HG03439 (cell line): ENCODE measurements at regions not wholly inside any gene's neighbourhood (a gene's known extent, or its start where the extent isn't known, plus 50 kb on each side); places are given as distances from the start of the nearest gene placed in this dataset.
A peak's percentile ranks its signal among the peaks of the same experiment; 100 is the strongest.

ENCODE experiments used
- ATAC-seq: cut with Tn5 transposase; IDR thresholded peaks from one replicate; pipeline ENCODE4 v1.9.1; 2021; ENCODE audit warnings: mild to moderate bottlenecking, moderate library complexity; ENCODE audit not compliant: unreplicated experiment

DNA sequence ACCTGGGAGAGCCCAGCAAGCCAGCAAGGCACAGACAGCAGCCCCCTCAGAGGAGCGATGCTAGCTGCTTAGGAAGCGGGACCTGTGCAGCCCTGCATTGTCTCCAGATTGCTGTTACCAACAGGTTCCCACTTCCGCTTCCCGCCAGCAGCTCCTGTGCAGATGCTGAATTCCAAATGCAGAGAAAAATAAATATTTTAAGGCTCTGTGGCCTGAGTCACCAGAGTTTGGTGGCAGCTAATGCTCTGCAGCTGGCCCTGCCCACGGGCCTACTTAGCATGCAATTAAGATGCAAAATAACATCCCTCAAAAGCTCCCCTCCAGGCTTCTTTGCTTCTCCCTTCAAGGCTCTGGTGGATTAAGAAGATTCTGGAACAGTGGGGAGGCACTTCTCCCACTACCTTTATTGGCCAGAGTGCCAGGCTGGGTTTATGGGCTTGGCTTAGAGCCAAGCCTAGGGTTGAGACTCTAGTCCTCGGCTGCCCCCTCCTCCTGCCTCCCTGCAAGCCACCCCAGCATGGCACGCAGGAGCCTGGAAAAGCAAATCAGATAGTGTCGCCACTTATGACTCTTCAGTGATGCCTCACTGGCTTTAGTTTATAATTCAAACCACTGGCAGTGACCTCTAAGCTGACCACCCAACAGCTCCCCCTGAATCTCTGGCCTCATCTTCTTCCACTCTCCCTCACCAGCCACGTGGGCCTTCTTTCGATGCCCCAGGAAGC, 207.1 kb upstream of the ZC3H12A start:
- ATAC-seq, result no peak

DNA sequence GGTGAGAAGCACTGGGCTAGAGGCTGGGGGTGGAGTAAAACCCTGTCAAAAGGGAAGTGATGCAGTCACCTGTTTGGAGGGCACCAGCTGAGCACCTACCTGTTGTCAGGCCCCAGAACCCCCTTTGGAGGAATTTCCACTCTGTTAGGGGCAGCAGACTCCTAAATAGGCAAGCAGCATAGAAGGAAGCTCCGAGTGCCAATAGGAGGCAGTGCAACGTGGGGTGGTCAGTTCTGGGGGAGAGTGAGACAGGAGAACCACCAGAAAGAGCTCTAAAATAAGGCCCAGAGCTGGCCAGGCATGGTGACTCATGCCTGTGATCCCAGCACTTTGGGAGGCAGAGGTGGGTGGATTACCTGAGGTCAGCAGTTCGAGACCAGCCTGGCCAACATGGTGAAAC, 203.7 kb upstream of the ZC3H12A start:
- ATAC-seq, result no peak

DNA sequence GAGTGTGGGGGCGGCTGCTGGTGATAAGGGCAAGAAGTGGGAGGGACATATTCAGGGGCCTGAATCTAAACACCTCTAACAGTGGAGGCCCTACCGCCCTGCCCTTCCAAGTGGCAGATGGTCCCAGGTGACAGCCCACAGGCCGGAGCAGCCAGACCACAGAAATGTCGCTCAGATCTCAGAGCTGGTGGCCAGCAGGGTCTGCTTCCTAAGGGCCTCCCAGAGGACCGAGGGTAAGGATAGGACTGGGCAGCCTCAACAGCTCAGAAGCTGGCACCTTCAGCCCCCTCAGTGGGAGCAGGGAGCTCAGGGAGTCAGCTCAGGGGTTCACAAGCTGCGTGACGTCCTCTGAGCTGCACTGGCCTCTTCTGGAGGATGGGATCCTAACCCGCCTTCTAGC, 201.8 kb upstream of the ZC3H12A start:
- ATAC-seq, result no peak

DNA sequence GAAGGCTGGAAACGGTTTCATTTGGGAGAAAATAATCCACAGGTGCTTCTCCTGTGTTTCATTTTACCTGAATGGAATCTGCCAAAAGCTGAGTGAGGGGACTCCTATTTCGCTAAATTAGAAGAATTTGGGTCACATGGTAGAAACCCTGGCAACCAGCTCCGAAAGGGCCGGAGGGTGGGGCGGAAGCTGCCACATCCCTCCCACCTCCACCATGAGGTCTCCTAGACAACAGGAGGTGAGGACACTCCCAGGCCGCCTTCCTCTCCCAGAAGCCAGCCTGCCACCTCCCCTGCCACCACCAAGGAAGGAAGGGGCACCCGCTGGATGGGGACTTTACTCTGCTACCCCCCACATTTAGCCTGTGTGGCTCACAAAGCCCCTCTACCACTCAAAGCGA, 199.9 kb upstream of the ZC3H12A start:
- ATAC-seq, result no peak

DNA sequence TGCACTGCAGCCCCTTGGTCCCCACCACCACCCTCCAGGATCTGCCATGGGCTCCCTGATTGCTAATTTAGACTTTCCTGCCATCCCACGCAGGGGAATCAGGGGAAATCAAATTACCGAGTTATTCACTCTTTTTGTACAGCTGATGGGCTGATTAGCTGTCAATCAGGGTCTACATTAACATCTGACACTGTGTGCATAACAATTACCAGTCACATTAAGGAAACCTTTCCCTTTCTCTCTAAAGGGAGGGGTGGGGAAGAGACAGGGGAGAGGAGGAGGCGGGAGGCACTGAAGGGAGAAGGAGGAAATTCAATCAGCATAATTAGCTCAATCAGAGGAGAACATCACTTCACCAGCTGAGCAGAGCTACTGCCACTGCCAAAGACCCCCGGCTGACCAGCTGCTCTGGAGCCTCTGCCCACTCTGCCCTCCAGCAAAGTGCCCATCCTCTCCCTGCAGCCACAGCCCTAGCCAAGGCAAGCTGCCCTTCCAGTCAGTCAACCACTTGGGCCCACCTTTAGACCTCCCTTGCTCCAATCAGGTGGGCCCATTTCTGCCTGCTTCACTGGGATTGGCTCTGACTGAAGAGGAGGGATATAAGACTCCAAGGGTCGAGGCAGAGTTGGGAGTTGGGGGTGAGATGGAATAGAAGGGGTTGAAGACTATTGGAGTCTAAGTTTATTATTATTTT, 199.3 kb upstream of the ZC3H12A start:
- ATAC-seq, result no peak

DNA sequence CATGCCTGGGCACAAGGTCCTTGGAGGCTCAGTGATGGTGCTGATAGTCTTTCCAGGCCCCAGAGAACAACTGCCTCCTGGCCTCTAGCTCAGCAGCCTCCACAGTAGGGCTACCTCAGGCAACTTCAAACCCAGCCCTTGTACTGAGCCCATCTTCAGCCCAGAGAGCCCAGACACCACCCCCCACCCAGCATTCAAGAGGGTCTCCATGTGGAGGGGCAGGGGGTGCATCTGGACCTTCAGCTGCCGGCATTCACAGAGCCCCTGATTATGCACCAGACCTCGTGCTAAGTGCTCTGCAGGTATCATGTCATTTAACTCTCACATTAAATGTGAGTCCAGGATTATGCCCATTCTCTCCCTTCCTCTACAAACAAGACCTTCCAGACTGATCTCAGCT, 197.0 kb upstream of the ZC3H12A start:
- ATAC-seq, result no peak

DNA sequence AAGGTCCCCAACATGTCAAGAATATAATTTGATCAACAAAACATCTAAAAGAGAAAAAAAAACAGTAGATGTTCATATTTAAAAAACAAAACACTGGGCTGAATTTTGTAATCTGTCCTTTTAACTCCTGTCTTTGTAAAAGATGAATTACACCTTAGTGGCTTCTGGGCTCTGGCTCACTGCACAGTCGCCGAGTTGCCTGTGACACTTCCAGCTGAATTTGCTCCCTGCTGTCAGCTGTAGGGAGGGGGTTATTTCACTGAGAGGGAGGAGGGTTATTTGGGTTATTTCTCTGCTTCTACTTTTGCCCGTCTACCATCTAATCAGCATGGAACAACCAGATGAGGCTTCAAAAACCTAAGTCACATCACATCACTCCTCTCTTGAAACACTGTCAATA, 193.0 kb upstream of the ZC3H12A start:
- no peak for ATAC-seq

DNA sequence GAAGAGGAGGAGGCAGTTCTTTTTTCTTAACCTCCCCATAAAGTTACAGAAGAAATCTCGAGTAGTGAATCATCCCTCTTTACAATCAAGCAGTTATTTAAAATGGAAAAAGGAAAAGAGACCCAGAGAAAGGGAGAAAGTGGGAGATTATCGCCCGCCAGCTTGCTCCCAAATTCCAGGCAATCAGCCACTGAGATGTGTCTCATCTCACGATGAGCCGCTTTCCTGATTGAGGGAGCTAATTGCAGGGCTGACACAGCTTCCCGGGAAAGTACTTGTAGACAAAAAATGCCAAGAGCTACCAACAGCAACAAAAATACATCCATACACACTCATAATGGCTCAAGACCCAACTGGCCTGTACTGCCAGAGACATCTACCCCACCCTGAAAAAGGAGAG, 191.6 kb upstream of the ZC3H12A start:
- ATAC-seq, result no peak

DNA sequence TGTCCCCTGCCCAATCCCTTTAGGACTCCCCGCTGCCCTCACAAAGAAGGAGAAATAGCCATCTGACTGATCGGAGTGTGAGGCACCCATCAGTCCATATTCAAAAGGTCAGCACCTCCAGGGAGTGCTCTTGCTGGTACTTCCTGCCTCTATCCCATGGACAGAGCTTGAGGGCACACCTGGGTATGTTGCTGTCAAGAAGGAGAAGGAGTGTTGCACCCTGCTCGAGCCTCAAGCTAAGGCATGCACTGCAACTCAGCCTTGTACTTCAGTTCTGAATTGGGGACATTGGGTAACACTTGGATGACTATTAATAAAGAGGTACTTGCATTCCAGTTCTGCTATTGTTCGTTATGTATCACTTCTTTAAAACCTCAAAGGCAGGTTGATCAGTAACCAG, 190.3 kb upstream of the ZC3H12A start:
- ATAC-seq, result no peak

DNA sequence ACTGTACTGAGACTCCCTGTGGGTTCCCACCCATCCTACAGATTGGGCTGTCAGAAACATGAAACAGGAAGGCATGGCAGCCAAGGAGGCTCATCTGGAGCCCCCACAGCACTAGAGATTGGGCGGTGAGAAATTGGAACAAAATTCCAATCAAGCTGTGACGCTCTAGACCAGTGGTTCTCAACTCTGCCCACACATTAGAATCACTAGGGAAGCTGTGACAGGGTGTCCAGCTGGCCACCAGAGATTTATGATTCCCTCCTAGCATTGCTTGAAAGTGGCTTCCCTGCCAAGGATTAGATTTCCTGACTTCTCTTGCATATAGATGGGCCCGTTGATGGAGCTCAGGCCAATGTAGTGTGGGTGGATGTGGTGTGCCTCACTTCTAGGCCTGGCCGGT, 187.5 kb upstream of the ZC3H12A start:
- no peak for ATAC-seq

DNA sequence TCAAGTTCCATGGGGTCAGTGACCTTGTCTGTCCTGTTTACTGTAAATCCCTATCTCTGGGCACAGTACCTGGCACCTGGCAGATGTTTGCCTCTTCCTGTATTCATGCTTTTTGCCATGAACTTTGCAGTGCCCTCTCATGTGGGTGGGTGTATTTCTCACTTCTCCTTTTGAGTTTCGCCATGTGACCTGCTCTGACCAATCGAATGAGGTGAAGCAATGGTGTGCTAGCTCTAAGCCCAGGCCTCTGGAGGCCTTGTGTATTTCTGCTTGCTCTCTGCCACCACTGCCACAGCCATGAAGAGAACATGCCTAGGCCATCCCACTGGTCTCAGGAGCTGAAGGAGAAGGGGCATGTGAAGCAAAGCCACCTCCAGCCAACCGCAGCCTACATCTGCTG, 185.5 kb upstream of the ZC3H12A start:
- peak; percentile 93 for ATAC-seq

DNA sequence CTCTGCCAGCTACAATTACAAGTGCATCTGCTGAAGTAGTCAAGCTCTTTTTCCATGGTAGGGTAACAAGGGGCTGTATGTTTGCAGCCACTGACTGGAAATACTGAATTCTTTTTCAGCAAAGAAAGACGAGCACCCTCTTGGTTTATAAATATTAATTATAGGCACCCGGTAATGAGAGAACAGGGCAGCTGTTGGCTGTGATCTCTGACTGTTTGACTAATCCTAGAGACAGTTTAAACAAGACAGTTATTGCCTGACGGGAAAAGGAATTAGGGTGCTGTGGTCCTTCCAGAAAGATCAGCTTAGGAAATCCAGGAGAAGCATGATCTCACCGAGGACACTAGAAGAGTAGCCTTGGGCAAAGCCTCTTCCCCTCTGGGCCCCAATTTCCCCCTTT, 183.7 kb upstream of the ZC3H12A start:
- no peak for ATAC-seq

DNA sequence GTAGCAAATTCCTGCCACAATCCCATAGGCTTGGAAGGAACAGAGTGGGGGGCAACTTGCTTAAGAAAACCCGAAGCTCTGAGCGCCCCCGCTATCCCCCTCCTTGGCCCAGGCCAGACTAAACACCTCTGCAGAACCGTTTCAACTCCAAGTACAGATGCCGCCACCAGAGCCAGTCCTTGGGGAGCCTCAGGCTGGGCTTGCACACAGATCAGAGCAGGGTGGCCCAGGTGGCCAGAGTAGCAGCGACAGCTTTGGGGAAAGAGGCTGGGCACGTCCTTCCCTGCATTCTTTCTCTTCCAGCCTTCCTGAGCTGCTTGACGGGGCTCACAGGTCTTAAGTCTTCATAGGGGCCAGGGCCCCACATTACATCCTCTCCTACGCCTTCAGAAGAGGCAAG, 181.6 kb upstream of the ZC3H12A start:
- ATAC-seq, result no peak

DNA sequence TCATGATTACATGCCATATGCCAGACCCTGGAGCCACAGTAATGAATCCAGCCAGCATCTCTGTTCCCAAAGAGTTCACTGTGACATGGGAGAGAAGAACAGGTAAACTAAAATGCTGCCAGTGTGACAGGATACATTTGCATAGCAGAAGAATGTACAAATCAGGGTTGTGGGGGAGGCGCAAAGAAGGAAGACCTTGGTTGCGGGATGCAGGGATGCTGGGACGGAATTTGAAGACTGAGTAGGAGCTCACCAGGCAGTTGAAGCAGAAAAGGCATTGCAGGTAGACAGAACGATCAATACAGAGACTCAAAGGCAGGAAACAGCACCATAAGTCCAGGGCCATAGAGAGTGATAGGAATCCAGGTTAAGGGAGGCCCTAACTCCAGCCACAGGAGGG, 180.3 kb upstream of the ZC3H12A start:
- no peak for ATAC-seq

DNA sequence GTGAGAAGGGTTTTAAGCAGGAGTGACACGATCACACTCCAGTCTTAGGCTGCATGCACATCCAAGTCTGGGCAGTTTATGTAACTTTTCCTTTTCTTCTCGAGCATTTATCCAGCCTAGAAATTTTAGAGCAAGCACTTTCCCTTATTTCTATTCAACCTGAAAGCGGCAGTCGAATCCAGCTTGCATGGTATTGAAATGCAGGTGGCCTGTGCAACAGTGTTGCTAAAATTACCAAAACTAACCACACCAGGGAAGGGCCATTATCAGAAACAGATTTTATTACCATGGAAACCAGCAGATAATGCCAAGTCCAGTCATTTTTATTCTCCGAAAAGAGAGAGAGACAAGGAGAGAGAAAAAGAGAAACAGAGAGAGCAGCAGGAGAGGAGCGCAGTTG, 179.9 kb upstream of the ZC3H12A start:
- no peak for ATAC-seq

DNA sequence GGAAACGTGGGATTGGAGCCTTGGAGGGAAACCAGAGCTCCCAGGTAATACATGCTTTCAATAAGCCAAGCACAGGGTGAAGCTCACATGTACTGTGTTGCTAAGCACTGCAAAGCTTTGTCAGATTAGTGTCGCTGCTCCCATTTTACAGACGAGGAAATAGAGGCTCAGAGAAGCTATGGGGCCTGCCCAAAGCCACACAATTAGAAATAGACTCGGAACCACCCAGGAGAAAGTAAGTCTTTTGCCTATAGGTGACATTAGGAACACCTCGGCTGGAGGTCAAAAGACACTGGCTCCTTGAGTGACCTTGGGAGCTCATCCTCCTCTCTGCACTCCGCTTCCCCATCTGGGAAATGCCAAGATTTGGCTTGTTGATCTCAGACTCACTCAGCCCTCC, 175.6 kb upstream of the ZC3H12A start:
- no peak for ATAC-seq

DNA sequence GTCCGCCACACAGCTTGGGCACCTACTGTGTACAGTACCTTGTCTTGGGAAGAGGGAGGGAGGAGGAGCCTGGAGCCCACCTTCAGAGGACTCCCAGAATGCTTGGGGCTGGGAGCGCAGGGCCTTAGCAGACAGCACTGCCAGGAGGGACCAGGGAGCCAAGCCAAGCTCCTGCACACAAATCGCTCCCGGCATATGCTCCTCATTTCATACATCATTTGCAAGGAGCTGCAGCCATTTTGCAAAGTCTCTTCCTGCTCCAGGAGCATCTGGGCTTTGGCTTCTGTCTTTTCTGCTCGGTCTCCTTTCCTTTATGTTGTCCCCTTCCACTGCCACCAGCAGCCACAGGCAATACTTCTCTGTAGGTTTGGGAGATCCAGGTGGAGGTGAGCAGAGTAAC, 175.2 kb upstream of the ZC3H12A start:
- ATAC-seq, result no peak

DNA sequence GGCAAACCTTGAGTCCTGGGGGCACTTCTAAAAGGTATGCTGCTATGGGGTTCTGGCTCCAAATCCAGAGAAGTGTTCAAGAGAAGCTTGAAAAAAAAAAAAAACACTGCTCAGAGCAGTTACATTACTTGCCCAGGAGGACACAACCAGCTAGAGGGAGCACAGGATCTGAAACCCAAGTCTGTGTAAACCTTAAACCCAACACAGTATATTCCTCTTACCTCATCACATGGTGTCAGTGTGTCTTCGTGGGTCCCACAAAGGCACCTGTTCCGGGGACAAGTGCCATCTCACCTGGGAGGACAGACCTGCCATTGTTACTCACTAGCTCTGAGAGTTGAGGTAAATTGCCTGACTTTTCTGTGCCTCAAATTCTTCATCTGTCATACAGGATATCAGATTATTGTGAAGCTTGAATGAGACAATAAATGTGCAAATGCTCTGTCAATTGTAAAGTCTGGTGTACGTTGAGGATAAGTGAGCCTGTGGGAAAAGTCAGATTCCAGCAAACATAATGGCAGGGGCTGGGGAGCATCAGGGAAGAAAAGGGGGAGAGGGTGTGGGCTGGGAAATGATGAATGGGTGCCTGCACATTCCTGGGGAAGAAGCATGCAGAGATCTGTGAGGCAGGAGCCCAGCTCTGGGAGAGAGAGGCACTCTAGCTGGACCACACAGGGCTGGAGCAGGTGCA, 170.4 kb upstream of the ZC3H12A start:
- ATAC-seq, result no peak

DNA sequence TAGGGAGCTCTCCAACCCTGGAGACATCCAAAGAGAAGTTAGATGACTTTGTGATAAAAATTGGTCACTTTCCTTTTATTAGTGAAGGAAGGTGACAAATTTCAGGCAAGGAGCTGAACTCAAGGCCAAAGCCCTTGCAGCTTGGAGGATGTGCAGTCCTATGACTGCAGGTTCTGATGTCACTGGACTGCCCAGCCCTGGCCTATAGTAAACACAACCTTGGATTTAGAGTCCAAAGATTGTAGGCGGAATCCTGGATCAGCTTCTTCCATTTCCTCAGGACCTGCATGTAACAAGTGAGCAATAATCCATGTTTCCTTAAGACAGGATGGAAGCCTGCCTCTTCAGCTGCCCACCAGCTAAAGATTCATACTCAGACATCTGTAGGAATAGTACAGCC, 169.3 kb upstream of the ZC3H12A start:
- ATAC-seq, result no peak

DNA sequence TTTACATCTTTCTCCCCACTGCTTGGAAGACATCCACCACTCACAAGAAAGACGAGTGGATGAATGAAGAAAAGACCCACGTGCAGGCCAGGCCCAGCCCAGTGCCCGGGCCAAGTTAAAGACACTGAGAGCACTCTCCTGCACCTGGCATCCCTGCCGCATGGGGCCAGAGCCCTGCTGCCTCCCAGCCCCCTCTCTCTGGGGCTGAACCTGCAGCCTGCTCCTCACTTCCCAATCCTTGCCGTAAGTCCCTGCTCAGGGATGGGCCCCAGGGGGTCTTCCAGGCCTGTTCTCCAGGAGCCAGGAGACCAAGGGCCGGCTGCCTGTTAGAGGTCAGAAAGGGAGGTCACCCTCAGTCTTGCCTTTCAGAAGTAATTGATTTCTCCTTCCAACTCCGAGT, 168.5 kb upstream of the ZC3H12A start:
- no peak for ATAC-seq

DNA sequence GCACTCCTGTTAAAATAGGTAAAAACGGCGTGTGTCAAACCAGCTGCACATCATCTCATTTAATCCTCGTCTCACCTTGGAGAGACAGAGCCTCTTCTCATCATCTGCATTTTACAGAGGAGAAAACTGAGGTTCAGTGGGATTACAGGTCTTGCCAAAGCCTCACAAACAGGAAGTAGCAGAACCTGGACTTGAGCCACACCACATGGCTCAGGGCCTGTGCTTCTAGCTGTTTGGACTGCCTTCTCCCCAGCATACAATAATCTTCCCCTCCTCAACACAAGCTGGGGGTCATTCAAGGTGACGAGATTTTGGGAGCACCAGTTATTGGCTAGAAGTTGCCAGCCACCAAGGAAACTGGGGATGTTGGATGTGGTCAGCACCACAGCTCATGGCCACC, 167.9 kb upstream of the ZC3H12A start:
- no peak for ATAC-seq

DNA sequence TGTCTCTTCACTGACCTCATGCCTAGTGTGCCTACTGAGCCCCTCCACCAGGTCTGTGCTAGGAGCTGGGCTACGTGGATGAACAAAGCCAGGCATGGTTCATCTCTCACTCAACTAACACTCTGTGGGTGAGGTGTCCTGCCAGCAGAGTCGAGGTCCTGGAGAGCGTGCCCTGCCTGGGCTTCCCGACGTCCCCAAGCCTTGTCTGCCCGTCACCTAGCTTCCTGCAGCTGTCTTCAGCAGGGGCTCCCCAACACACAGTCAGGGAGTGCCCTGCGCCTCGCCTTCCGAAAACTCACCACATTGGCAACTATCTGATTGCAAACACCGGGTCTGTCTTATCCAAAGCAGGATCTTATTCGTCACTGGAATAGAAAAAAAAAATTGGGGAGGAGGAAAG, 167.5 kb upstream of the ZC3H12A start:
- ATAC-seq, result no peak
